ENCODE measurements at regions not wholly inside any gene's neighbourhood (a gene's known extent, or its start where the extent isn't known, plus 50 kb on each side); places are given as distances from the start of the nearest gene placed in this dataset.

GRCh38 chr18:59787998-59788790 lies 91.0 kb upstream of the CCBE1 start:
- Histone ChIP-seq H3K36me3 (ENCODE audit: low read length) (no peaks in the 10 kb centered on the region), H3K27ac (ENCODE audit: low read depth, low read length) (no peak overlapping the region), H4K20me1 (ENCODE audit: low read depth, low read length) (no peaks in the 10 kb centered on the region), H3K79me2 (ENCODE audit: insufficient read depth, low read length) (no peaks in the 10 kb centered on the region), H3K4me3 (ENCODE audit: insufficient read depth, low read length, poor library complexity, severe bottlenecking) (no peak overlapping the region), H3F3A (ENCODE audit: insufficient read depth) (no peaks in the 10 kb centered on the region), H3K27me3 (ENCODE audit: low read length) (no peaks in the 10 kb centered on the region; the same call in 1 of the 2 replicates), H3K9me3 (ENCODE audit: insufficient read depth, low read length) (no peaks in the 10 kb centered on the region), H3K4me2 (ENCODE audit: low read depth, low read length, poor library complexity, severe bottlenecking) (no peak overlapping the region), H2AFZ (ENCODE audit: low read depth, low read length, severe bottlenecking) (no peak overlapping the region), H3K9ac (ENCODE audit: low read length) (no peak overlapping the region), H3K9me2 (replicated peaks; ENCODE audit: insufficient read depth, low read length) (no peaks in the 10 kb centered on the region)
- TF ChIP-seq CTCF (IDR thresholded peaks at IDR 0.05; ENCODE audit: insufficient read depth, low read length, poor library complexity, severe bottlenecking), result no peak
- no peak for TF ChIP-seq EZH2phosphoT487 (conservative IDR thresholded peaks at IDR 0.05; ENCODE audit: low read length)

- Histone ChIP-seq H3K27me3 (ENCODE audit: low read length) (no peaks in the 10 kb centered on the region; the same call in 1 of the 2 replicates), H3K4me2 (ENCODE audit: low read depth, low read length, poor library complexity, severe bottlenecking) (no peak overlapping the region), H3K9ac (ENCODE audit: low read length) (no peak overlapping the region), H2AFZ (ENCODE audit: low read depth, low read length, severe bottlenecking) (no peak overlapping the region), H3K9me3 (ENCODE audit: insufficient read depth, low read length) (no peaks in the 10 kb centered on the region), H4K20me1 (ENCODE audit: low read depth, low read length) (no peaks in the 10 kb centered on the region), H3K27ac (ENCODE audit: low read depth, low read length) (no peak overlapping the region), H3K9me2 (replicated peaks; ENCODE audit: insufficient read depth, low read length) (no peaks in the 10 kb centered on the region), H3K4me3 (ENCODE audit: insufficient read depth, low read length, poor library complexity, severe bottlenecking) (no peak overlapping the region), H3K36me3 (ENCODE audit: low read length) (no peaks in the 10 kb centered on the region), H3K79me2 (ENCODE audit: insufficient read depth, low read length) (no peaks in the 10 kb centered on the region), H3F3A (ENCODE audit: insufficient read depth) (no peaks in the 10 kb centered on the region)
- no peak for TF ChIP-seq EZH2phosphoT487 (conservative IDR thresholded peaks at IDR 0.05; ENCODE audit: low read length)
- no peak for TF ChIP-seq CTCF (IDR thresholded peaks at IDR 0.05; ENCODE audit: insufficient read depth, low read length, poor library complexity, severe bottlenecking)
Observed at GRCh38 chr18:59784694-59785093, 87.5 kb upstream of the CCBE1 start.

DNA sequence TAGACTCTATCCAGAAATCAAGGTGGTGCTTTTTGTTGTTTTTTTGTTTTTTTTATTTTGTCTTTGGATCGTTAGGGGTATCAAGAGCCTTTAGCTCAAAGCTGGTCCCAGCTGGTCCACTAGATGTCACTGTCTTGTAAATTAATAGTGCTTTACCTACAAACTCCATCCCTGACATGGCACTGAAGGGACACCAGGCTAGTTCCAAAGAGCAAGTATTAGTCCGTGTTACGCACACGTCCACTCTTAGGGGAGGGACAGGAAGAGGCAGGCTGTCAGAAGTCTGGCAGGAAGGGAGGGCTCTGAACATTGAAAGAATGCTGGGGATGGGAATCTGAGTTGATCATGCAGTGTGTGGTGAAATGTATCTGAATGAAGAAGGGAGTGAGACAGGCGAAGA lies 85.9 kb upstream of the CCBE1 start:
- no peak overlapping the region for H3K4me2 ChIP-seq (ENCODE audit: low read depth, low read length, poor library complexity, severe bottlenecking)
- H3K36me3 ChIP-seq (ENCODE audit: low read length), result no peaks in the 10 kb centered on the region
- H3K9me3 ChIP-seq (ENCODE audit: insufficient read depth, low read length), result no peaks in the 10 kb centered on the region
- H3K9me2 ChIP-seq (replicated peaks; ENCODE audit: insufficient read depth, low read length), result no peaks in the 10 kb centered on the region
- H3K27ac ChIP-seq (ENCODE audit: low read depth, low read length), result no peak overlapping the region
- H3K79me2 ChIP-seq (ENCODE audit: insufficient read depth, low read length), result no peaks in the 10 kb centered on the region
- H3F3A ChIP-seq (ENCODE audit: insufficient read depth), result no peaks in the 10 kb centered on the region
- no peak overlapping the region for H2AFZ ChIP-seq (ENCODE audit: low read depth, low read length, severe bottlenecking)
- H3K4me3 ChIP-seq (ENCODE audit: insufficient read depth, low read length, poor library complexity, severe bottlenecking), result no peak overlapping the region
- H3K9ac ChIP-seq (ENCODE audit: low read length), result no peak overlapping the region
- H4K20me1 ChIP-seq (ENCODE audit: low read depth, low read length), result no peaks in the 10 kb centered on the region
- H3K27me3 ChIP-seq (ENCODE audit: low read length), result no peaks in the 10 kb centered on the region
- TF ChIP-seq EZH2phosphoT487 (conservative IDR thresholded peaks at IDR 0.05; ENCODE audit: low read length), result no peak
- peak; percentile 75 for TF ChIP-seq CTCF (IDR thresholded peaks at IDR 0.05; ENCODE audit: insufficient read depth, low read length, poor library complexity, severe bottlenecking)
